Activated T-helper 1 cell treated with anti-CD3 and anti-CD28 coated beads, Interleukin-12 subunit alpha, Interleukin-12 subunit beta, Interleukin-2, Interleukin-4 antibody, amounts not matched to agents 30 ng/mL and 10 ng/mL and 1 ng/mL, durations not matched to agents 14 hours and 24 hours and 36 hours (primary cell): ENCODE measurements at regions not wholly inside any gene's neighbourhood (a gene's known extent, or its start where the extent isn't known, plus 50 kb on each side); places are given as distances from the start of the nearest gene placed in this dataset.
"Not testable (repeated sequence)": the region's sequence is repeated elsewhere in the genome, so short reads cannot be mapped to it uniquely, and the experiment has no call there.

Experiments used
- DNase-seq: peaks from one replicate; pipeline ENCODE4 v3.0.0; 2021; ENCODE audit warnings: low spot score
- H3K27ac Mint-ChIP-seq: one replicate; pipeline ENCODE4 v1.8.0; 2021; ENCODE audit warnings: mild to moderate bottlenecking, mixed read lengths
- H3K27me3 Mint-ChIP-seq: one replicate; pipeline ENCODE4 v1.8.0; 2022; ENCODE audit warnings: mild to moderate bottlenecking, moderate library complexity, mixed read lengths; ENCODE audit not compliant: insufficient read depth
- H3K36me3 Mint-ChIP-seq: one replicate; pipeline ENCODE4 v1.8.0; 2021; ENCODE audit warnings: low read depth, mixed read lengths
- H3K4me1 Mint-ChIP-seq: one replicate; pipeline ENCODE4 v1.8.0; 2021; ENCODE audit warnings: low read depth, mixed read lengths
- H3K4me3 Mint-ChIP-seq: one replicate; pipeline ENCODE4 v1.8.0; 2021; ENCODE audit warnings: mild to moderate bottlenecking, moderate library complexity, mixed read lengths
- H3K9me3 Mint-ChIP-seq: one replicate; pipeline ENCODE4 v1.8.0; 2021; ENCODE audit warnings: mixed read lengths
- intact Hi-C: fragments of 100-400 bp; cut with micrococcal nuclease; formaldehyde crosslinking; loops from one replicate; pipeline ENCODE4 v1.15.1; 2024

- H3K4me1 Mint-ChIP-seq: peaks cover 9% of the 10 kb centered on the region
- no peaks in the 10 kb centered on the region for H3K9me3 Mint-ChIP-seq
- peaks cover 3% of the 10 kb centered on the region for H3K27me3 Mint-ChIP-seq
- intact Hi-C loops: no loop called here
- H3K27ac Mint-ChIP-seq: no peak overlapping the region
- DNase-seq: no peak
- no peaks in the 10 kb centered on the region for H3K36me3 Mint-ChIP-seq
- H3K4me3 Mint-ChIP-seq: no peak overlapping the region
These were observed 59.1 kb upstream of the OGFRL1 start for GRCh38 chr6:71229477-71229876.

GRCh38 chr6:71232890-71233289, 55.7 kb upstream of the OGFRL1 start:
- intact Hi-C loops, H3K36me3 Mint-ChIP-seq, H3K4me1 Mint-ChIP-seq, H3K9me3 Mint-ChIP-seq, H3K4me3 Mint-ChIP-seq, DNase-seq, H3K27ac Mint-ChIP-seq: not testable (repeated sequence)
- peaks cover 12% of the 10 kb centered on the region for H3K27me3 Mint-ChIP-seq

GRCh38 chr6:71236926-71237434, 51.6 kb upstream of the OGFRL1 start:
- intact Hi-C loops: no loop called here
- Mint-ChIP-seq H3K4me1 (no peaks in the 10 kb centered on the region), H3K27me3 (peaks cover 12% of the 10 kb centered on the region), H3K4me3 (no peak overlapping the region), H3K27ac (no peak overlapping the region), H3K36me3 (no peaks in the 10 kb centered on the region), H3K9me3 (no peaks in the 10 kb centered on the region)
- DNase-seq: no peak

- H3K4me3 Mint-ChIP-seq: no peak overlapping the region
- H3K4me1 Mint-ChIP-seq: no peaks in the 10 kb centered on the region
- H3K27ac Mint-ChIP-seq: no peak overlapping the region
- no peaks in the 10 kb centered on the region for H3K36me3 Mint-ChIP-seq
- H3K9me3 Mint-ChIP-seq: no peaks in the 10 kb centered on the region
- no peak for DNase-seq
- peaks cover 16% of the 10 kb centered on the region for H3K27me3 Mint-ChIP-seq
- intact Hi-C loops: no loop called here
These were observed 50.3 kb upstream of the OGFRL1 start for GRCh38 chr6:71238351-71238750.
